D341Med (cell line): ENCODE measurements at regions not wholly inside any gene's neighbourhood (a gene's known extent, or its start where the extent isn't known, plus 50 kb on each side); places are given as distances from the start of the nearest gene placed in this dataset.

ENCODE experiments used
- DNase-seq: peaks from one replicate; pipeline ENCODE4 v3.0.0; 2012; ENCODE audit warnings: low spot score

DNA sequence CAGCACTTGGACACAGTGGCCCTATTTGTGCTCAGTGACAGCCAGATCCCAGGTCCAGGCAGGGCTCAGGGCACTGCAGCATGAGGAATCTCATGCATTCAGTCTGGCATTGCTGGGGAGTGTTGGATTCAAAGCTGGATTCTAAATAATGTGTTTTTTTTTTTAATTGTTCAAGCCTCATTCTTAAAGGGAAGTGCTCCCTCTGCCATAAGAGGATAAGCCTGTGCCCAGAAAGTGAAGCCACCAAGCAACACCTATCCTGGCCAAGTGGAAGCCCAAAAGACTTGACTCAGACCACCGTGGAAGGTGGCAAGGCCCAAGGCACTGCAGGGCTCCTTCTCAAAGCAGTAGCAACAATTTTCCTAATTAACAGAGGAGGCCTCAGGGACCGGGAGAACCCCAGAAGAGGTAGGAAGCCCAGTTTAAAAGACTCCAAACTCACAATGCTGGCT is 135.6 kb downstream of the ACTL7B start:
- DNase-seq: no peak

- no peak for DNase-seq
These were observed 145.4 kb downstream of the ACTL7B start for GRCh38 chr9:108710424-108710823.

DNA sequence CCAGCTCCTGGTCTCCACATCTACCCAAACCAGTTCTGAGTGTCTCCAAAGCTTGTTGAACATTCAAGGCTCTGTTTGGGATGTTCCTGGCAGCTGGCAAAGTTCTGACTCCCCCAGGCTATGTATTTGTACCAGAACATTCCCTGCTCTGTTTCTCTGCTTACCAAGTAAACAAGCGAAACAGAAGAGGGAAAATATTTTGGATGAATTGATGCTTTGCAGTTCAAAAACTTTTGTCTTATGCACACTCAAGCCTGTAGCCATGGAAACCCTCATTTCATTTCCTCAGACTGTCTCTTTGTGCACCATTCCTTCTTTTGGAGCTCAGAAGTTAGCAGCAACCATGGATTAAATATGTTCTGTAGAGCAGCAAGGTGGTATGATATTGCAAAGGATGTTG is 145.8 kb downstream of the ACTL7B start:
- DNase-seq: no peak

GRCh38 chr9:108709126-108709525 is 146.7 kb downstream of the ACTL7B start:
- no peak for DNase-seq

- DNase-seq: no peak
These were observed 147.3 kb downstream of the ACTL7B start for GRCh38 chr9:108708448-108708847.

DNA sequence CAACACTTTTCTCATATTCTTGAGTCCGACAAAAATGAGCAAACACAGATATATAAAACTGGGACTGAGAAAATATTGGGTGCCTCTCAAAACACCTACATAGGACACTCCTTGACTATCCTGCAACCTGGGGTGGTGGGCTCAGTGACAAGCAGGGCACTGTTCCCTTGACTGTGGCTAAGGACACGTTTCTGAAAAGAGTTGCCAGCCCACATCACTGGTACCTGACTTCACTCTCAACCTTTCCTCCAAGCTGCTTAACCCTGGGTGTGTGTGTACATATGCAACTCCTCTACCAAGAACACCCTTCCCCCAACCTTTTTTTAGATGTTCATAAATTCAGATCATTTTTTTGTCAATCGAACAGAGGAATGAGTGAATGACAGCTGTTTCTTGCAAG is 148.7 kb downstream of the ACTL7B start:
- no peak for DNase-seq

DNA sequence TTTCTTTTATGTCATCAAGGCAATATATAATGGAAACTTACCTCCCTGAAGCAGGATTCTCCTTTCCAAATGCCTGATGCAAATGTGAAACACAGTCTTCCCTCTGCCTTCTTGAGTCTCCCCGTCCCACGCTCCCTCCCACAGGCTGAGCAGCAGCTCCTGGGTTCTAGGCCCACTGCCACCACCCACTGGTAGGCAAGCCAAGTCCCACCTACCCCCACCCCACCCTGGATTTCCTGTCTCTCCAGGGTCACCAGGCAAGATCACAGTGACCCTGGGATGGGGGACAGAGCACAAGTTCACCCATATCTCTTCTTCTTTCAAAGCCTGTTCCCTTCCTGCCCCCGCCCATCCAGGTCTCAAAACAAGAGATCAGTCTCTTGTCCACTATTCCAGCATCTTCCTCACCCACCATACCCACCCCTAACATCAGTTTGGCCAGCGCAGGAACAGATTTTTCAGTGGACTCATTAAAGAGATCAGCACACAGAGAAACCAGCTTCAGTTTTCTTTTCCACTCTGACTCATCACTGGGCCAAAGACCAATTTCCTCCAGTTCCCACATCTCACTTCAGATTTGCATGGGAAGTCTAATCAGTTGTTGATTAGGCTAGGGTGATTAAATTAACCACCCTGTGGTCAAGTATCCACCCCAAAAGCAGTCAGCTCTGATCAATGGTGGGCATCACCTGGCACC is 151.5 kb downstream of the ACTL7B start:
- no peak for DNase-seq

GRCh38 chr9:108703429-108703828 is 152.4 kb downstream of the ACTL7B start:
- no peak for DNase-seq

- DNase-seq: no peak
These were observed 153.1 kb downstream of the ACTL7B start for GRCh38 chr9:108702681-108703080.

- DNase-seq: no peak
These were observed 157.0 kb downstream of the ACTL7B start for GRCh38 chr9:108698801-108699200.

DNA sequence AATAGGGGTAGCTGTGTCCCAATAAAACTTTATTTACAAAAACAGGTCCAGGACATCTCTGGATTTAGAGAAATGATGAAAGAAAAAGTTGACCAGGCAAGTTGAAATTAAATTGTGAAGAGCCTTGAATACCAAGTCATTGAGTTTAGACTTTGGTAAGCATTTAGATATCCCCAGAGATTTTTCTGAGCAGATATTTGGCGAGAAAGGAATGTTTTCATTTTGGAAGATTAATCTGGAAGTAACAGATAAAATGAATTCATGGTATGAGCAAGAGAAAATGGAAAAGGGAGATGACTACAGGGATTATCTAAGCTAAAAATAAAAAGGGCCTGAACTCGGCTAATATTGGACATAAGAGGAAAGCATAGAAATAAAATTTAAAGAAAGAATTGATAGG is 157.6 kb downstream of the ACTL7B start:
- DNase-seq: no peak

DNA sequence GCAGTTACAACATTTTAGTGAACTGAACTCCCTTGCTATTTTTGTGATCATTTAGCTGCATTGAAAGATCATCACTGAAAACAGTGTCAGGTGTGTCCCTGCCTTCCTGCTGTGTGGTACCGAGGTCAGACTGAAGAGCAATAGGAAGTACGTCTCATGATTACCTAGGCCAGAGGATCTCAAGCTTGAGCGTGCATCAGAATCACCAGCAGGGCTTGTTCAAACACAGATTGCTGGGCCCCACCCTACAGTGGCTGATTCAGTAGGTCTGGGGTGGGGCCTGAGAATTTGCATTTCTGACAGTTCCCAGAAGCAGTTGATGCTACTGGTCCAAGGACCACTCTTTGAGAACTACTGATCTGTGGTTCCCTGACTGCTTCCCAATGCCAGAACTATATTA is 159.6 kb downstream of the ACTL7B start:
- no peak for DNase-seq

DNA sequence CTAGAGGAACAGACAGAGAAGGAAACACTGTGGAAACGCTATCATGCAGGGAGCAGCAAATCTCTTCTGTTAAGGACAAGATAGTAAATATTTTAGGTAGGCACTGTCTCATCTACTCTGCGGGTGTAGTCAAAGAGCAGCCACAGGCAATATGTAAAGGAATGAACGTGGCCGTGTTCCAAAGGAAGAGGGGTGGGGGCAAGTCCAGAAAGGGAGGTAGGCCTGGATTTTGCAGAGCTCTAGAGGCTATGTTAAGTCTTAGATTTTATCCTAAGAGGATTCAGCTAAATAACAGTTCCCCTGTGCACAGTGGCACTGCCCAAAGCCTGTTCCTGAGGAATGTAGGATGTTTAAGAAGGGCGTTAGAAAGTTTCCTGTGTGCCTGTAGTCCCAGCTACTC is 161.6 kb downstream of the ACTL7B start:
- DNase-seq: no peak

- DNase-seq: no peak
These were observed 164.2 kb downstream of the ACTL7B start for GRCh38 chr9:108691614-108692013.

DNA sequence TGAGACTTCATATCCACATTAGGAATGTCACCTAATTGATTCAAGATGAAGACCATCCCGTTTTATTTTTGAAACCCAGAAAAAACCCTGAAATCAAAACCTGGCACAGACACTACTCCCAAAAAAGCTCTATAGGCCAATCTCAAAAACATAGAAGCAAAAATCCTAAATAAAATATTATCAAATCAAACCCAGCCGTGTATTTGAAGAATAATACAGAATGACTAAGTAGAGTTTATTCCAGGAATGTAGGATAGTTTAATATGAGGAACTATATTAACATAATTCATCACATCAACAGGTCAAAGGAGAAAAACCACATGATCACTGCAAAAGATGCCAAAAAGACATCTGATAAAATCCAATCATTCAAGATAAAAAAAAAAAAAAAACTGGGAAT is 167.1 kb downstream of the ACTL7B start:
- DNase-seq: no peak

GRCh38 chr9:108688051-108688450 is 167.7 kb downstream of the ACTL7B start:
- DNase-seq: no peak

DNA sequence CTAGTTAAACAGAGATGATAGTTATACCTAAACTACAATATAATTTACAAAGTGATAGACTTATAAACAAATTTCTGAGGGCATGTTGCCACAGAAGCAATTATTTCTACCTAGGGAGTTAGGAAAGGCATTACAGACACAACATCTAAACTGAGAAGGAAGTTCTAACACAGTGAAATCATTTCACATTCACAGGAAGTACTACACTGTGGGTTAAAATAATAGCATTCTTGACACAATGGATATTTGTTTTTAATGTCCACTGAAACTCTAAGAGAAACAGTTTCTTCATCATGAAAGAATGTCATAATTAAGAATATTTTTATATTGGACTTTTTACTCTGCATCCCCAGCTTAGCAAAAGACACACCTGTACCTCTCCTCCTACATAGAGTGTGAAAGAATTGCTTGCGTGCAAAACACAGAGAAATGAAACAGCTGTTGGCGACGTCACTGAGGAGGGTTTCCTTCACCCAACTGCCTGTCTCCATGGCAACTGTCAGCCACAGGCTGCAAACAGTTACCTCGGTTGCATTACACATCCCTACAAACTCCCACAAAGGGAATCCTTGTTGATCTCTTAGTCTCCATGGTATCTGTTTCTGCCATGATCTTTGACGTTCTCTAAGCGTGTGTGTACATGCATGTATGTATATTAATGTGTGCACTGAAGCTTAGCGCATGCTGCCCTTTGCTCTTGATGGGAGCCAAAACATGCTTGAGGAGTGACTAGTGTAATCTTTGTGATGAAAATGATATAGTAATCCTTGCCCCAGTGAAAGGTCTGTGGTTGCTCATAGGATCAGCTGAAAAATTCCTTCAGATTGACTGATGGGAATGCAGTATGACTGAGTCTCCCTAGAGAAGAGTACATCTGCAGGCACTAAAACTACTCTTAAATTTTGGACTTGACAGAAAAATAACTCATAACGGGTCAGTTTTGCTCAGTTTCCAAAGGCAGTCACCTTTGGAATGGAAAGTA is 168.5 kb downstream of the ACTL7B start:
- no peak for DNase-seq

GRCh38 chr9:108684288-108685025 is 171.3 kb downstream of the ACTL7B start:
- DNase-seq: no peak

DNA sequence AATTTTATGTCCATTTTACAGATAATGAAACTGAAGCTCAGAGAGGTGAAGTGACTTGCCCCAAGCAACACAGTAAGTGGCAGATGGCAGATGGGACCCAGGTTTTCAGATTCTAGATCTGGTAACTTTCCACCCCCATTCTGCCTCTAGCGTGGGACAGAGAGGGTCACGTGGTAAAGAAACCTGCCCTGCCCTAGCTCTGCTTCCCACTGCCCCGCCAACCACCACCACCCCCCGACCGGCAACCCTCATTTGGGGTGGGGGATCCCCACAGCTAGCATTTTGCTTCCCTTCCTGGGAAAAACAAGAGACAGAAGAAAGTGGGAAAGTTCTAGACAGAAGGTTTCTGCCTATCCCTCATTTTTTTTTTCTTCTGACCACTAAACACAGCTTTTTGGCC is 172.5 kb downstream of the ACTL7B start:
- no peak for DNase-seq

DNA sequence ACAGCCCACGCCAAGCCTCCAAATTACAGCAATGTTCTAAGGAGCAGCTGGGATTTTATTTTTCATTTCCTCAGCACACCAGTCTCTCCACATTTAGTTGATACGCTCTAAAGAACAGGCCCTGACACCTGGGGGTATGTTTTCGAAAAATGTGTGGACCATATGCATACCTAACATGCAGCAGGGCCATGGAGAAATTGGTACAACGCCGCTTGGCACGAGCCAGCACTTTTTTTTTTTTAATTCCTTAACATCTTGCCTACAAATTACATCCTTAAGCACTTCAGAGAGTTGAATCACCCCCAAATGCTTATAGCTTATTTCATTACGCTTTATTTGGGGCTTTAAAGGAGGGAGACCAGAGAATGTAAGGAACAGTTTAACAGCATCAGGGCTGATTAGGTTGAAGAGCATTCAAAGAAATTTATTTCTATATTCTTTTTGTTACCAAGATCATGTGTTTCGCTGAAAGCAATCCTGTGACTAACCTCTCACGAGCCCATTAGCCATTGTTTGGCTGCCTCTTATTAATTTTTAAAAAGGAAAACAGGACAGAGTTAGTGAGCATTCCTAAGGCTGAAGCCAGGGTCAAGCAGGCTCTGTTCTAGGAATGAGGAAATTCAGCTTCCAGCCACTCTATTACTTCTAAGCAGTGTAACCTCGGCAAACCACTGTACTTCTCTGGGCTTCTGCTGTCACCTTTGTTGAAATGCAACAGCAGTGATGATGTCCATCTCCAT is 173.8 kb downstream of the ACTL7B start:
- no peak for DNase-seq

DNA sequence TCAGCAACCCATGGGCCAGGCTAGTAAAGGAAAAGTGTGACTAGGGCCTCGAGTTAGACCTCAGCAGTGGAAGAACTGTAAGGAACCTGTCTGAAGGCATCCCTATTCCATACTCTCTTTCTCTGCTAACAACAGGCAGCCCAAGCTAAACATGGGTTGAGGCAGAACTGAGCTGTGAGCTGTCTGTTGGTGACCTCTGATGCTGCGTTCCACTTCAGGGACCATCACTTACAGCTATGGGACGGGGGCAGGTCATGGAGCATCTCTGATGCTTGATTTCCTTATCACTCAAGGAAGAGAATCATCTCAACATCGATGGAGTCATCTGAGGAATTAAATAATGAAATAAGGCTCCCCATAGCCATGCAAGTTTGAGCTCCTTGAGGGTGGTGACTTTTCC is 174.8 kb downstream of the ACTL7B start:
- DNase-seq: no peak

GRCh38 chr9:108677776-108678175 is 178.0 kb downstream of the ACTL7B start:
- no peak for DNase-seq
